ENCODE measurements at regions not wholly inside any gene's neighbourhood (a gene's known extent, or its start where the extent isn't known, plus 50 kb on each side); places are given as distances from the start of the nearest gene placed in this dataset.

DNA sequence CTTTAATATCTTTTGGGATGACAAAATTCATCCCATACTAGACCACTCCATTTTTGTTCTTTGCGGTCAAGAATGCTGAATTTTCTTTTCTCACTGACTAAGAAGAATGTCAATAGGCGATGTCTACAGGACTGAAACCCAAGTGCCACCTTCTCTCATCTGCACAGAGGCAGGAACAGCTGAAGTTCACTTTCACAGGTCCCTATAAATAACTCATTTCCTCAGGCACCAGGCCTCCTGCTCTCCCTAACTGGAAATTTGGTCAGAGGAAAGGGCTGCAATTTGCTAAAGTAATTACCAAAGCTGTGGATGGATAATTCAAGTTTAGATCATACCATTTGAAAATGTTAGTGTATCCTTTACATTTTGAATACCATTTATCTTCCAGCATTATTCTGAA lies 142.9 kb downstream of the DIRAS2 start:
- H3K9ac ChIP-seq (ENCODE audit: low read length): no peak overlapping the region
- no peaks in the 10 kb centered on the region for H3K9me3 ChIP-seq (replicated peaks; ENCODE audit: insufficient read depth, low read length)
- TF ChIP-seq, protein P1, sequence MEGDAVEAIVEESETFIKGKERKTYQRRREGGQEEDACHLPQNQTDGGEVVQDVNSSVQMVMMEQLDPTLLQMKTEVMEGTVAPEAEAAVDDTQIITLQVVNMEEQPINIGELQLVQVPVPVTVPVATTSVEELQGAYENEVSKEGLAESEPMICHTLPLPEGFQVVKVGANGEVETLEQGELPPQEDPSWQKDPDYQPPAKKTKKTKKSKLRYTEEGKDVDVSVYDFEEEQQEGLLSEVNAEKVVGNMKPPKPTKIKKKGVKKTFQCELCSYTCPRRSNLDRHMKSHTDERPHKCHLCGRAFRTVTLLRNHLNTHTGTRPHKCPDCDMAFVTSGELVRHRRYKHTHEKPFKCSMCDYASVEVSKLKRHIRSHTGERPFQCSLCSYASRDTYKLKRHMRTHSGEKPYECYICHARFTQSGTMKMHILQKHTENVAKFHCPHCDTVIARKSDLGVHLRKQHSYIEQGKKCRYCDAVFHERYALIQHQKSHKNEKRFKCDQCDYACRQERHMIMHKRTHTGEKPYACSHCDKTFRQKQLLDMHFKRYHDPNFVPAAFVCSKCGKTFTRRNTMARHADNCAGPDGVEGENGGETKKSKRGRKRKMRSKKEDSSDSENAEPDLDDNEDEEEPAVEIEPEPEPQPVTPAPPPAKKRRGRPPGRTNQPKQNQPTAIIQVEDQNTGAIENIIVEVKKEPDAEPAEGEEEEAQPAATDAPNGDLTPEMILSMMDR (IDR thresholded peaks at IDR 0.05; ENCODE audit: low read length): no peak
- TF ChIP-seq EZH2phosphoT487 (IDR thresholded peaks at IDR 0.05; ENCODE audit: low read length) (no peak), EZH2 (optimal IDR thresholded peaks at IDR 0.05; ENCODE audit: low read depth, low read length) (no peak)
- no peaks in the 10 kb centered on the region for H3K27me3 ChIP-seq (replicated peaks; ENCODE audit: insufficient read depth, low read length)
- no peaks in the 10 kb centered on the region for H3K79me2 ChIP-seq (ENCODE audit: low read length)
- H3F3A ChIP-seq (ENCODE audit: insufficient read depth, low read length): peaks cover 4% of the 10 kb centered on the region
- H3K36me3 ChIP-seq (replicated peaks; ENCODE audit: insufficient read depth, low read length): no peaks in the 10 kb centered on the region
- no peak overlapping the region for H2AFZ ChIP-seq (ENCODE audit: low read length)
- no peaks in the 10 kb centered on the region for H4K20me1 ChIP-seq (ENCODE audit: insufficient read depth, low read length)
- H3K27ac ChIP-seq (ENCODE audit: low read length): peak overlapping the region; percentile 4; the same call in 1 of the 2 replicates
- H3K4me1 ChIP-seq (ENCODE audit: low read length): peaks cover 17% of the 10 kb centered on the region
- H3K4me3 ChIP-seq (ENCODE audit: low read length): no peak overlapping the region
- H3K4me2 ChIP-seq (ENCODE audit: low read depth, low read length): peak overlapping the region; percentile 17
- H3K9me2 ChIP-seq (replicated peaks; ENCODE audit: insufficient read depth, low read length): no peaks in the 10 kb centered on the region
- DNase-seq: peak; percentile 71

- TF ChIP-seq EZH2 (optimal IDR thresholded peaks at IDR 0.05; ENCODE audit: low read depth, low read length) (no peak), EZH2phosphoT487 (IDR thresholded peaks at IDR 0.05; ENCODE audit: low read length) (no peak)
- TF ChIP-seq, protein P1 (IDR thresholded peaks at IDR 0.05; ENCODE audit: low read length): no peak
- H3K4me1 ChIP-seq (ENCODE audit: low read length): peaks cover 23% of the 10 kb centered on the region
- no peak overlapping the region for H3K4me2 ChIP-seq (ENCODE audit: low read depth, low read length)
- H3F3A ChIP-seq (ENCODE audit: insufficient read depth, low read length): peaks cover 4% of the 10 kb centered on the region
- DNase-seq: no peak
- no peak overlapping the region for H2AFZ ChIP-seq (ENCODE audit: low read length)
- H3K4me3 ChIP-seq (ENCODE audit: low read length): no peak overlapping the region
- H3K79me2 ChIP-seq (ENCODE audit: low read length): no peaks in the 10 kb centered on the region
- no peak overlapping the region for H3K27ac ChIP-seq (ENCODE audit: low read length)
- no peaks in the 10 kb centered on the region for H3K9me2 ChIP-seq (replicated peaks; ENCODE audit: insufficient read depth, low read length)
- no peaks in the 10 kb centered on the region for H3K27me3 ChIP-seq (replicated peaks; ENCODE audit: insufficient read depth, low read length)
- no peak overlapping the region for H3K9ac ChIP-seq (ENCODE audit: low read length)
- H4K20me1 ChIP-seq (ENCODE audit: insufficient read depth, low read length): no peaks in the 10 kb centered on the region
- H3K36me3 ChIP-seq (replicated peaks; ENCODE audit: insufficient read depth, low read length): no peaks in the 10 kb centered on the region
- no peaks in the 10 kb centered on the region for H3K9me3 ChIP-seq (replicated peaks; ENCODE audit: insufficient read depth, low read length)
Measured at GRCh38 chr9:90502134-90502533, 140.5 kb downstream of the DIRAS2 start.

DNA sequence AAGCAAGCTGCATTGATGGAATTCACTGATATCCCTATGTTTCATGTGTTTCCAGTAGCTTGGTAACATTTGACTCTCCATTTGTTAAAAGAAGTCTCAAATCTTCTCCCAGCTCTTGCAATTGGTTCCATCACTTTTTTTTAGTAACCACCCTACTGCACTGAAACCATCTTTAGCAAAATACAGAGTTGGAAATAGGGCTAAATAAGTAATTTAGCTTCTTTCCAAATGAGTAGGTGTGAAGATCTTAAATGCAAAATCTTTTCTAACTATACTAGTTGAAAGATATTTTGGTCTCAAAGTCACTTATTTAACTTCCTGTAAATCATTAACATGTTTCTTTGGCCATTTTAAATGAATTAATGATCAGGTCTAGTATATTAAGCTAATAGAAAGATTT lies 138.1 kb downstream of the DIRAS2 start:
- no peaks in the 10 kb centered on the region for H3K79me2 ChIP-seq (ENCODE audit: low read length)
- H3K4me3 ChIP-seq (ENCODE audit: low read length): no peak overlapping the region
- H3K4me1 ChIP-seq (ENCODE audit: low read length): peaks cover 15% of the 10 kb centered on the region
- H3K36me3 ChIP-seq (replicated peaks; ENCODE audit: insufficient read depth, low read length): no peaks in the 10 kb centered on the region
- no peak for TF ChIP-seq EZH2phosphoT487 (IDR thresholded peaks at IDR 0.05; ENCODE audit: low read length)
- TF ChIP-seq, protein P1 (IDR thresholded peaks at IDR 0.05; ENCODE audit: low read length): no peak
- no peak for TF ChIP-seq EZH2 (optimal IDR thresholded peaks at IDR 0.05; ENCODE audit: low read depth, low read length)
- no peaks in the 10 kb centered on the region for H3K27me3 ChIP-seq (replicated peaks; ENCODE audit: insufficient read depth, low read length)
- no peak overlapping the region for H2AFZ ChIP-seq (ENCODE audit: low read length)
- H3K27ac ChIP-seq (ENCODE audit: low read length): no peak overlapping the region
- H3K9me3 ChIP-seq (replicated peaks; ENCODE audit: insufficient read depth, low read length): no peaks in the 10 kb centered on the region
- no peak for DNase-seq
- no peaks in the 10 kb centered on the region for H3F3A ChIP-seq (ENCODE audit: insufficient read depth, low read length)
- no peaks in the 10 kb centered on the region for H4K20me1 ChIP-seq (ENCODE audit: insufficient read depth, low read length)
- H3K4me2 ChIP-seq (ENCODE audit: low read depth, low read length): no peak overlapping the region
- H3K9ac ChIP-seq (ENCODE audit: low read length): no peak overlapping the region
- no peaks in the 10 kb centered on the region for H3K9me2 ChIP-seq (replicated peaks; ENCODE audit: insufficient read depth, low read length)
